OCI-LY1 (cell line): ENCODE measurements at regions not wholly inside any gene's neighbourhood (a gene's known extent, or its start where the extent isn't known, plus 50 kb on each side); places are given as distances from the start of the nearest gene placed in this dataset.

Experiments used
- CTCF ChIP-seq: fragments of 200-600 bp; sonication (generic), shearing (Covaris generic); IDR thresholded peaks from 2 replicates; pipeline ENCODE4 v1.5.1; 2017; ENCODE audit warnings: mild to moderate bottlenecking, antibody characterized with exemption, low read length, moderate library complexity, mixed read lengths
- EZH2 ChIP-seq: fragments of 200-600 bp; sonication (generic), shearing (Covaris generic); IDR thresholded peaks from 2 replicates; pipeline ENCODE4 v1.8.0; 2017; ENCODE audit warnings: borderline replicate concordance, mixed run types, mild to moderate bottlenecking, antibody characterized with exemption, low read length, moderate library complexity, mixed read lengths

- TF ChIP-seq CTCF (no peak), EZH2 (no peak)
Measured at GRCh38 chr22:47965896-47966295, 1203.4 kb downstream of the TBC1D22A start.
